Posterior cingulate gyrus (tissue), 11 donors: ENCODE measurements at regions not wholly inside any gene's neighbourhood (a gene's known extent, or its start where the extent isn't known, plus 50 kb on each side); places are given as distances from the start of the nearest gene placed in this dataset.
A peak's percentile ranks its signal among the peaks of the same experiment; 100 is the strongest.

Experiments
- DNase-seq, 10 donors: peaks; one replicate each; pipeline versions ENCODE4 v3.0.0 to v3.0.0-alpha.2; 2020 to 2021; ENCODE audit warnings: mixed read lengths in 3 of 10
- intact Hi-C: fragments of 100-400 bp; cut with DNase I; formaldehyde crosslinking; loops from one replicate; pipeline ENCODE4 v1.15.1; 2023

DNA sequence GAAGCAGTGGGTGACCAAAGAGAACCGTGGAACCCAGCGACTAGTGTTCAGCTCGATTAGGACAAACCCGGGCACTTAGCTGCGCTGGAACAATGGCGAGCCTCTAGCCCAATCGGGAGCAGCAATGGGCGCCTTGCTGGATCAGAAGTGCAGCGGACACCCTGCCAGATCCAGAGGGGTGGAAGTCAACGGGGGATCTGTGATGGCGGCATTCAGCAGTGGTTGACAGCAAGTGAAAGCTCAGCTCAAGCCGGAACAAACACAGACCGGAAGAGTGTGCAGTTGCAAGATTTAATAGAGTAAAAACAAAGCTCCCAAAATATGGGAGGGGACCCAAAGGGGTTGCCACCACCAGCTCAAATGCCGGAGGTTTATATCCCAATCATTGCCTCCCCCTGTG is 478.7 kb upstream of the REG3G start:
- intact Hi-C loops: no loop called here

DNA sequence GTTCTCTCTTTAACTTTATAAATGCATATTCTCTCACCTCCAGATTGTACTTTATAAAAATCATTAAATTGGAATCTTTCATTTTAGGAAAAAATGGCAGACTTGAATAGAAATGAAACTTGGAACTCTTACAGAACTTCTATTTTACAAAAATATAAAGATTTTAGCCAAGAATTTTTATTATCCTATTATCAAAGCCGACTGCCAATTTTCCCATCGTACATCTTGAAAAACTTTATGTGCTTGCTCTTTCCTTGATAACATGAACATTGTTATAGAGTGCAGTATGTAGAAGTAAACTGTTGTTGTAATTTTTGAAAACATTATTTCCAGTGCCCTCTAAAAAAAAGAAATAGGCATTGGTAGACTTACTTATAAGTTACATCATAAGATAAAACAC is 475.7 kb upstream of the REG3G start:
- intact Hi-C loops: no loop called here
- DNase-seq: no peak

More for the DNA sequence above, 478.7 kb upstream of the REG3G start:
- no peak for DNase-seq

DNA sequence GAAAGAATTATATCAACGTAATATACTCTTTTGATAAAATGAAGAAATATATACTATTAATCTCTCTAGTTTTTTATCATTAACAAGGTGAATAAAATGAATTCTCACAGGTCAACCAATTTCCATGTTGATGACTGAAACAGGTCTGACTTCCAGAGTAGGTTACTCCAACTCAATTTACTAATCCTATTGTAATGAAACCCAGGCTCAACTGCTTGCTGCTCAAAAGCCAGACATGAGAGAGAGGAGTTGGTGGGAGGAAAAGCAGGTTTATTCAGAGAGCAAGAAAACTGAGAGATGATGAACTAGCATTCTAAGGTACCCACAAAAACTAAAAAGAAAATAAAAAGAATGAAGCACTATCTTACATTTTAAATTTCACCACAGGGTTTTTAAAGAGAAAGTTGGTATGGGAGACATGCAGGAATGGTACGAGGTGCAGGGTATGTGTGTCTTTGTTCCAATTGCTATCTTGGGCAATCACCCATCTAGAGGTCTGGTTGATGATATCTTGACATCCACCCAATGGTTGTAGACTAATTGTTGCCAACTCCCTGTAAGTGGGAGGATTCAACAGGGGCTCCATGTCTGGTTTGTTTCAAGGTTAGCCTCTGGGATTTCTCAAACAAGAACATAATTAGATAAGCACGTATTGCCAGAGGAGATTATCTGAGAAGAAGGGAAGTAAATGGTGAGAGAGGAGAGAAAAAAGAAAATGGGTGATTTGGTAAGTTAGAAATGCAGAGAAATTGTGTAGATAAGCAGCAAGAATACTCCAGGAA is 471.4 kb upstream of the REG3G start:
- no peak for DNase-seq
- intact Hi-C loops: no loop called here

DNA sequence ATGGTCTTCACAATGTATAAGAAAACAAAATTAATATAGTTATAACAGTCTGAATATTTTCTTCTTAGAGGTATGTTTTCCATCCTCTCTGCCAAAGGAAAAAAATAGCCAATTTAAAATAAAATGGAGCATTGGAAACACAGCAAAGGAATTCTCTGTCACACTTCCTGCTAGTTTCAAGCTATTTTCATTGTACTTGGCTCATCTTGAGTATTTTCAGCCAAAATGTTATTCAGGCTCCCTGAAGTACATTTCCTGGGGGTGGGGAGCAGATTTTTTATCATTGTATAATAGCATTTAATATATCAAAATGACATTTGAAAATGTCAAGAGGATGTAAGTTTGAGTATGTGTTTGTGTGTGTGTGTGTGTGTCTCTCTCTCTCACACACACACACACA is 463.6 kb upstream of the REG3G start:
- no peak for DNase-seq
- intact Hi-C loops: no loop called here

DNA sequence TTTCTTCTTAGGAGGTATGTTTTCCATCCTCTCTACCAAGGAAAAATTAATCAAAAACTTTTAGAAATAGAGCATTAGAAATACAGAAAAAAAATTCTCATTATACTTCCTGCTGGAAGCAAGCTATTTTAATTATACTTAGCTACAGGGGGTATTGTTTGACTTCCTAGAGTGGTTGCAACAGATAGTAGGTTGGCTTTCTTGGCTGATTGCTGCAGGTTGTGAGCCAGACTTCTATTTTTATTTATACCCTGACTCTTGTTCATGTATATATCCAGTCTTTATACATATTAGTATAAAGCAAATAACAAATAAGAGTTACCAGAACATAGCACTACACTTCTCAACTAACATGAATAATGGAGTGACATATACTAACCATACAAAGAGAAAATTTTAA is 460.8 kb upstream of the REG3G start:
- intact Hi-C loops: no loop called here
- no peak for DNase-seq

DNA sequence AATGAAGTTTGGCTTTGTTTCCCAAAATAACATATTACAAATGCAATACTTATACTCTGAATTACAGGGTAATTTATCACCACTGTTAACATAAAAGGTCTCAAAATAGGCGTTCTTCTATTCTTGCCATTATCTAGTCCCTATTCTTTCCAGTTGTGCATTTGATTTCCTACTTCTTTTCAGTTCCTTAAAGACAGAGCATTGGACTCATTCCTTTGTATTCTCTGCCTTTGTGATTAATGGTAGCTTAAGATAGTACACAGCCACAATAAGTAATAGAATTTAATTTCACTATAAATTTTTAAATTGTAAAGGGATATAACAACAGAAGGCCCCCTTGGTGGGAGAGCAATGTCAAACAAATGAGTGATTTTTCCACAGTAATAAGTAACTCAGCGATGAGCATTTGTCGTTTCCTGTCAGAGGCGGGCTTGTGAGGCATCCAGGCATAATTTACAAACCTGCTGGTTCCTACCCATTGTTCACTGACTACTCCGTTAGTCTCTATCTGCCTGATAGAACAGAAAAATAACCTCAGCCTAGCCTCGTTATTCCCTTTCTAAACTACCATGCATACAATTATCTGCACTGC is 456.6 kb upstream of the REG3G start:
- intact Hi-C loops: no loop called here
- no peak for DNase-seq

DNA sequence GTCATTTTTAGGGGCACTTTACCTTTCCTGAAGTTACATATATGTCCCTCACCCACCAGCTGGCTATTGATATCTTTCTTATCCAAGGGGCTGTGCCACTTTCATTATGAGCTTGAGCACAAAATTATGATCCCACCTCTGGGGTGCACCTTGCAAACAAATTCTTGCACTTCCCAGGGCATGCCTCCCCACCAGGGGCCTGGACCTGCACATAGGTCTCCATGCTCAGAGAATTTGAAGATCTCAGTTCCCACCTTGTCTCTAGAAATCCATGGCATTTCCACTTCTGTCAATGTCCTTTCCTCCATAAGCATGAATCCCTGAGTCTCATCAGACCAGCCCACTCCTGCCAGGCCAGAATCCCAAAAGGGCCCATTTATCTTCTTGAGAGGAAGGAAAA is 449.1 kb upstream of the REG3G start:
- intact Hi-C loops: no loop called here
- DNase-seq: peak in 1 of 10 donors; percentile 71

DNA sequence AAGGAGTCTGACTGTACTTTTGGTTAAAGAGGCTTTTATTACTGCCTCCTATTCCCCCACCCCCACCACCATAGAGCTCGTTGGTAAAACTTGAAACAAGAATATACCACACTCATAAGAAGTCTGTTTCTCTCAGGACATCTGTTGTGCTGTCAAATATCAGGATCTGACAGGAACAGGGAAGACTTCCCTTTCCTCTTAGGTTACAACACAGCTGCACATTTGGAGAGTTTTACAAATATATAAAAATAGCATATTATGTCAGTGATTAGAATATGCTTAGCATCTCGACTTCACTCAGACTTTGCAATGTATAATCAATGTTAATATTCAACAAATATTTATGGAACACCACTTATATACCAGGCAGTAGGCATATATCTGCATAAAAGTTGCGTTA is 439.6 kb upstream of the REG3G start:
- no peak for DNase-seq
- intact Hi-C loops: no loop called here

DNA sequence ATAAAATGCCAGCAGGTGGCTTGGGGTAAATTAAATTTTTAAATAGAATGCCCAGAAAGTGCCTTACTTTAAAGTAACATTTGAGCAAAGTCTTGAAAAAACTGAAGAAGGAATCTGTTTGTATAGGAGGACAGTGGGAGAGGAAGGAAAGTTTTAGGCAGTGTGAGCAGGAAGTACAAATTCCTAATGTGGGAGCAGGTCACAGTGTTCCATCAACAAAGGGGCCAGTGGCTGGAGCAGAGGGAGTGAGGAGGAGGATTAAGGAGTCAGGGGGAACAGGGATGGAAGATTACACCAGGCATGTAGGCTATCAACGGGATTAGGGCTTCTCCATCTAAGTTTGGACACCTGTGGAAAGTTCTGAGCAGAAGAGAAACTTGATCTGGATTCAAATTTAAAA is 439.2 kb upstream of the REG3G start:
- DNase-seq: no peak
- intact Hi-C loops: no loop called here

DNA sequence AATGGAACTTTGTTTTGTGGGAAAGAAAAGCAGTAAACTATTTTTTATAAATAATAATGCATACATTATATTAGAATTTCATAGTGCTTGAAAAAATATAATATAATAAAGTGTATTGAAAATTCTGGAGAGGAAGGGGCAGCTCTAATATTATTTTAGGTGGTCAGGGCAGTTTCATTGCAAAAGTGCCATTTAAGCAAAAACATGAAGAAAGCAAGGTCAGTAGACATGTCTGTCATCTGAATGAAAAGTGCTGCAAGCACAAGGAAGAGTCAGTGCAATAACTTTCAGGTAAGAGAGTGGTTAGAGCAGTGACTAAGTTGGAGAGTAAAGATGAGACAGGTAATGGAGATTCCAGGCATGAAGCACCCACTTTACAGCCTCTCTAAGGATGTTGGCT is 435.6 kb upstream of the REG3G start:
- no peak for DNase-seq

DNA sequence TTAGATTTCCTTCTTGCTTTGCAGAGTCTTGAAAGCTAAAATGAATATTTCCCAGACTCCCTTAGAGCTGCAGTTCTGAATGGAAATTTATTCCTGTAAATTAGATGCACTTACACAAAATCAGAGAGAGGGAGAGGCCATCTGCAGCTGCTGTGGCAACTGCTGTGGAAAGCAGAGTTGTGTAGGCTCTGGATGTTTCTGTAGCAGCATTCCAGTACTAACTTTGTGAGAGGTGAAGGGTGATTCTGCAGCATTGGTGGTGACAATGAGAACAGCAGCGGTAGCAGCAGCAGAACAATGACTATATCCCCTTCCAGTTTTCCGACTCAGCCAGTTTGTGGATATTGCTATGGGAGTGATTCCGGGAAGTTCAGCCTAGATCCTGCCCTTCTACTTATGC is 433.0 kb upstream of the REG3G start:
- DNase-seq: no peak

More for the DNA sequence above, 435.6 kb upstream of the REG3G start:
- intact Hi-C loops: no loop called here

DNA sequence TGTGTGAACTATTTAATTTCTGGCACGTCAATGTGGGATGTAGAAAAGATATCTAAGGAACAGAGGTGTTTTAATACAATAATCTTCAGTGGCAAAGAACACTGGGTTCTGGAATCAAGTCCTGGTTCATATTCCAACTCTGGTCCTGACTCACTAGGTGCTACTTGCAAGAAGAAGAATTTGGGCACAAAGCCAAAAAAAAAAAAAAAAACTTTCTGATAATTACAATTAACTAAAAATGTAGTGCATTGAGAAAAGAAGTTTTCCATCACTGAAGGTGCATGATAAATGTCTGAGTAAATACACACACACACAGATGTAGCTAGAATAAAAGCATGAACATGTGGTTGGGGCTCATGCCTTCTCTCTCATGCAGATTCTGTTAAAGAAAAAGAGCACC is 424.4 kb upstream of the REG3G start:
- intact Hi-C loops: no loop called here
- no peak for DNase-seq

More for the DNA sequence above, 433.0 kb upstream of the REG3G start:
- intact Hi-C loops: no loop called here

DNA sequence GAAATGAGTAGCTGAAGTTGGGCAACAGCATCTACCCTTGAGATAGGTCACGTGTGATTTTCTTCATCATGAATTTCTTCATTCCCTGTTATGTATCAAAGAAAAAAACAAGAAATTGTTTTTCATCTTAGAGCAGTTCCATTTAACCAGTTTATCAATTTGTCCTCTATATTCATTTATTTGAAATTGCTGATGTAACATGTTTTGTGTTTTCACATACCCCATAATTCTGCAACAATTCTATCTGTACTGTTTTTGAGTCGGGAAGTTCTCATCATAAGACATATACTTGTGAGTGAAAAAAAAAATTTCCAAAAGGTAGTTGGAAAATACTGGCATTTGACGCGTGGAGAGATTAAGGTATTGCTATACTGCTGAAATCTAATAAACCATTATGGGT is 422.6 kb upstream of the REG3G start:
- intact Hi-C loops: no loop called here
- DNase-seq: no peak

DNA sequence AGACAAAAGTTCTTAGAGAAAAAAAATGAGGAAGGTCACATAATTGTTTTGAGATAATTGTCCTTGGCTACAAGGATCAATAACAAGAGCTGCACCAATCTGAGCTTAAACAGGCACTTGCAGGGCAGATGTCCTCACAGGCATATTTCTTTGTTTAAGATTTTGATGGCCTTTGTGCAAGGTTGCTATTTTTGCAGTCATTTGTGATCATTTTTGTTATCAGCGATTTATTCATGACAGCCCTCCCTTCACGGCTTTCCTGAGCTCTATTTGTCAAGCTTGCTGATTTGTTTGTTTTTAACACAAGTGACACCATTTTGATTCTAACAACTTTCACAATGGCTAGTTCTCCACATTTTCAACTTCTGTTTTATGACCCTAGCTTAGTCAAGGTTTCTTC is 418.6 kb upstream of the REG3G start:
- no peak for DNase-seq
- intact Hi-C loops: no loop called here

DNA sequence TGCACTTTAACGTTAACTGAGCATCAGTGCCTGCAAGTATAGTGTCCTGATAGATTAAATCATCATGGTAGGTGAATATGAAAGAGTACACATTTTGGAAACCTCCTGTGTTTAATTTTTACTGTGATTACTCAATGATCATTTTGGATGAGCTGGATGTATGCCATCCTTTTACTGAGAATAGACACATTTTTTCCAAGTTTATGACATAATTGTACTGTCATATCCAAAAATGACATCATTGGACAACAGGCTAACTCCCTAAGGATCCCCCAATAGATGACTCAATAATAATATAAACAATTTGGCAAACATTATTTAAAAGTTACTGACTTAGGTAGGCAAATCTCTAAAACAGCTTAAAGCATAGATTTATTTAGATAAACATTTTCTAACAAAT is 410.8 kb upstream of the REG3G start:
- no peak for DNase-seq
- intact Hi-C loops: no loop called here

DNA sequence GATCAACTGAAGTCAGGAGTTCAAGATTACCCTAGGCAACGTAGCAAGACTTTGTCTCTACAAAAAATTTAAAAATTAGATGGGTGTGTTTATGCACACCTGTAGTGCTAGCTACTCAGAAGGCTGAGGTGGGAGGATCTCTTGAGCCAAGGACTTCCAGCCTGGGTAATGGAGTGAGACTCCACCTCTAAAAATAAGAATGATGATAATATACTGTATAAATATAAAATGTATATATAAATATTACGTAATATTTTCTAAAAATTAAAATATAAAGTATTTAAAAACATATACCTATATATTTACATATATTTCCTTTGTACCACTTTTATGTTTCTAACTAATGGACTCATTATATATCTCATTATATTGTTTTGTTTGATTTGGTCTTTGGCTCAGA is 409.5 kb upstream of the REG3G start:
- intact Hi-C loops: no loop called here
- DNase-seq: no peak

DNA sequence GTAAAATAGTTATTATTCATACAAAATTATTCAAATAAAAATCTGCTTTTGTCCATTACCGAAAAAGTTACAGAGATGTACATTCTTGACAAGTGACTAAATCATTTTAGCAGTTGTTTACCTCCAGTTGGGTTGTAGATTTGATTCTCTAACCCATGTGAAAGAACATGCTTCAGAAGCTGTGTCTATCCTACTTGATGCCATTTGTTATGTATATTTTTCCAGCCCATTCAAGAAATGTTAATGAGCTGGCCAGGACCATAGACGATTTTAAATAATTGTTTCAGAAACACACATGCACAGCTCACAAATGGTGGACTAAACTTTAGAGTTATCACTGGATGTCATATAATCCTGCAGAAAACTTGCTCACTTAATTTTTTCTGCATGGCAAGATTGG is 391.1 kb upstream of the REG3G start:
- intact Hi-C loops: no loop called here
- DNase-seq: no peak

DNA sequence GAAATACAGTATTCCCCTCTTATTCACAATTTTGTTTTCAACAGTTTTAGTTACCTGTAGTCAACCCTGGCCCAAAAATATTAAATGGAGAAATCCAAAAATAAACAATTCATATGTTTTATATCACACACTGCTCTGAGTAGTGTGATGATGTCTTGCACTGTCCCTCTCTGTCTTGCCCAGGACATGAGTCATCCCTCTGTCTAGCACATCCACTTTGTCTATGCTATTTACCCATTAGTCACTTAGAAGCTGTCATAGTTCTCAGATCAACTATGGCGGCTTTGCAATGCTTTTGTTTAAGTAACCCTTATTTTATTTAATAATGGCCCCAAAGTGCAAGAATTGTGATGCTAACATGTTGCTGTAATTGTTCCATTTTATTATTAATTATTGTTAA is 380.6 kb upstream of the REG3G start:
- intact Hi-C loops: no loop called here
- no peak for DNase-seq

DNA sequence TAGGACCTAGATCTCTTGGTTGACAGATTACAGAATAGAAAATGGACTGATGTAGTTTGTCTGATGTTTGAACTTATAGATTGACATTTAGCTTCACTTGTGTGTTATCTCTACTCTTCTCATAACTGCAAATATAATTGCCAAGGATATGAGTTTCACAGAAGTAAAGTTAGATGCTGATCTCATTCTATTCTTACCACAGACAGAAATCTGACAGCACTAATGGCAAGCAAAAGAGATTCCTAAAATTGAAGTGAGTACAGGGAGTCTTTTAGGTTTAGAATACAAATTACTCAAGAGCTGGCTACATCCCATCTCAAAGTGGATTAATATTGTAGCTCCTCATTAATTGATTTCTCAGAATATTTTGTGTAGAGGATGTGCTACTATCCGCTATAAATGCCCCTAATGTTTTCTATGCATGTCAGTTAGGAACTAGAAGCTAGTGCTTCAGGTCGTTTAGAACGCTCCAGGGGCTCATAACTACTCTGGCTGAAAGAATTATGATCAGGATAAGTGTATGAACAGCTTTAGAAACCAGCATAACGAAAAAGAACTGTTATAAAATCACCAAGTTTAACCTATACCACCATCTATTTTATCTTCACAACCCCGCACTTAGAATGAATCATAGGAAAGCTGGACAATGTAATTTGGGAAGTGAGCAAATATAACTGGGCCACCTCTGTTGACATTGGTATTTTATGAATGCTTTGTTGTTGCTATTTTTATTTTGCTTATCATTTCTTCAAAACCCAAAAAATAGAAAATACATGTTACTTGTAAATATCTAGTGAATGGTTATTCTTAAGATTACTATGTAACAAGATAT is 378.8 kb upstream of the REG3G start:
- intact Hi-C loops: no loop called here
- no peak for DNase-seq

DNA sequence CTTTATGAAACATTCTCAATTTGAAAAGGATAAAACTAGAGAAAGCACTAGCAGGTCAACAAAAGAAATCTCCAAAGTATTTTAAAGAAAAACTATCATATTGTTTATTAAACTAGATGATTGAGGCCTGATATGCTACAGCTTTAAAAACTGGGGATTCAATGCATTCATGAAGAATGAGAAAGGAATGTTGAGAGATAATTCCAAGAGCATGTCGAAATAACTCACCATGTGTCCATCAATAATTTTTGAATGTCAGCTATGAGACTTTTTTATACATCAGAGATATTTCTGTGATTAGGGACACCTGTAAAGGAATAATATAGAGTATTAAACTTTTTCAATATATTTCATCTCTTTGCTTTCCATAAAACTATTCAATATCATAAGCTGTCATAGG is 376.9 kb upstream of the REG3G start:
- intact Hi-C loops: no loop called here

DNA sequence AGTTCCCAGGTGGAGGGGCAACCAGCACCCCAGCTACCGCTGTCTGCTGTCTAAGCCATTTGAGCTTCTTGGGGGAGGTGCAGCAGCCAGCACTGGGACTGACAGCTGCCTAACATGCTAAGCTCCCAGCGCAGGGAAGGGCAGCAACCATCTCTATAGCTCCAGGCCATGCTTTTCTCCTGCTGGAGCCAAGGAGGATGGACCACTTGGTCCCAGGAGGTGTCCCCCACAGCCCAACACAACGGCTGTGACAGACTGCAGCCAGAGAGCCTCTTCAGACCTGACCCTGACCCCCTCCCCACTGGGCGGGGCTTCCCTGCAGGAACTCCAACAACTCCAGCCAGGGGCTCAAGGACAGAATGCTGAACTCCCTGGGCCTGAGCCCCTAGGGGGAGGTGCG is 370.6 kb upstream of the REG3G start:
- peak in 1 of 10 donors; percentile 66 for DNase-seq
- intact Hi-C loops: no loop called here

More for the DNA sequence above, 376.9 kb upstream of the REG3G start:
- DNase-seq: no peak
